IPS DF 4.7 (cell line): ENCODE measurements at regions not wholly inside any gene's neighbourhood (a gene's known extent, or its start where the extent isn't known, plus 50 kb on each side); places are given as distances from the start of the nearest gene placed in this dataset.
"Not testable (repeated sequence)": the region's sequence is repeated elsewhere in the genome, so short reads cannot be mapped to it uniquely, and the experiment has no call there.

Experiments used
- DNase-seq: peaks from one replicate; pipeline ENCODE4 v3.0.0-alpha.2; 2013; ENCODE audit warnings: low spot score; ENCODE audit errors: extremely low read depth

DNA sequence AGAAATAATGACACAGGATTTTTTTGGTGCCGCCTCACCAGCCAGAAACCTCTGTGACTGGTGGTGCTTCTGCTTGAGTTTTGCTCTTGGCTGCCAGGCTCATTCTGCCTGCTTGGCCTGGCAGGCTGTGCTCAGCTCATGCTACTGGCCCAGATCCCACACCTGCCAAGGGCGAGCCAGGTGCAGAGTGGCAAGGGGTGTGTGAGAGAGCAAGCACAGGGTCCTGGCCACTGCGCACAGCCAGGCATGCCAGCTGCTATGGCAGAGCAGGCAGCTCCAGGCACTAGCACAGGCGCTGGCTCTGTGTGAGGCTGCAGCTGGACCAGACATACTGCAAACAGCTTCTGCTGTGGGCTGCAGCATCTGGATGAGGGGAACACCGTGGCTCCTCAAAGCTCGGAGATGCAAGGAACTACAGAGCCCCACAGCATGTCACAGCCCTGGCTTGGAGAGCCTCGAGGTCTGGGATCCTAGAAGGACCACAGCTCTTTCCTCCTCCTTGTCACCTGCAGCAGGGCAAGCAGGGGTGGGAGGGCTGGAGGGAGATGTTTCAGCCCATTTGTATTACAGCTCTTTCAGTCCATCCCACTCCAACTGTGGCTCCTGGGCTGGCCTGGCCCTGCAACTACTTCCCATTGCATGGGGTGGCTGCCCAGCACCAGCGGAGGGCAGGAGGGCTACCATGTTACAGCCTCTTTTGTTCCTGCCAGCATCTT lies 313.4 kb upstream of the SEMA3C start:
- no peak for DNase-seq

DNA sequence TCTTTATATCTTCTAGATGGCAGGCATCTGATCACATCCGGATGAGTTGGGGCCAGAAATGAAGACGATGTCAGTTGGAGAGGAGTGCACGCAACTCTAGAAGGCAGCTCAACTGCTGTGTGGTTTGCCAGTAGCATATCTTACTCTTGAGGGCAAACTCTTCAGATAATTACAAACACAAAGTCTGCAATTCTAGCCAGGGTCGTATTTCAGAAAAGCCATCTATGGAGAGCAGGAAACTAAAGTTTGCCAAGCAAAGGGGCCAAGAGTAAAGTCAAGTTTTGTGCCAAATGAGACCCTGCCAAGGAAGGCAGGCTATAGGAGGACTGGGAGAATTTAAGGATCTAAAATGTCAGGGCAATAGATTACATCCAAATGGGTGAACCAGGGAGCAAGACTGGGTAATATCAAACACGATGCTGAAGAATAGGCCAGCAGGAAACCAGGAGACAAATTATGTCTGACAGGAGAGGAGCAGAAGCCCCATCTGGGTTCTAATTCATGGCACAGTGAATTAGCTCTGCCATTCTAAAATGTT lies 312.5 kb upstream of the SEMA3C start:
- no peak for DNase-seq

DNA sequence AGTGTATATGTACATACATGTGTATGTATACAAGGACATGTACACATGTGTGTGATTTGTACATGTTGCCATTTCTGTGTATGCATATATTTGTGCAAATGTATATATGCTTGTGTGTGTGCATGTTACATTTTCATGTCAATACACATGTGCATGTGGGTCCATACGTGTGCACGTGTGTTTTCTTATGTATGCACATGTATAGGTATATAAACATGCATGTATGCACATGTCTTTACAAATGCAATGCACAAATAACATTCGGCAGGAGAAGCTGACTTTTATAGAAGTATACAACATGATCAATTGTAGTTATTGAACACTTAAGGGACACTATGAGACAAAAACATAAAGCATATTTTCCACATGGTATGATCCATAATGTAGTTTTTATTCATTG lies 307.4 kb upstream of the SEMA3C start:
- no peak for DNase-seq

DNA sequence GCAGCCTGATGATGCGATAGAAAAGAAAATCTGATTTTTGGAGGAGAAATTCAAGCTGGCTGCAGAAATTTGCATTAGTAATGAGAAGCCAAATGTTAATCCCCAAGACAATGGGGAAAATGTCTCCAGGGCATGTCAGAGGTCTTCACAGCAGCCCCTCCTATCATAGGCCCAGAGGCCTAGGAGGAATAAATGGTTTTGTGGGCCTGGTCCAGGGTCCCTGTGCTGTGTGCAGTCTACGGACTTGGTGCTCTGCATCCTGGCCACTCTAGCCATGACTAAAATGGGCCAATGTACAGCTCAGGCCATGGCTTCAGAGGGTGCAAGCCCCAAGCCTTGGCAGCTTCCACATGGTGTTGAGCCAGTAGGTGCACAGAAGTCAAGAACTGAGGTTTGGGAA lies 303.8 kb upstream of the SEMA3C start:
- DNase-seq, result not testable (repeated sequence)

DNA sequence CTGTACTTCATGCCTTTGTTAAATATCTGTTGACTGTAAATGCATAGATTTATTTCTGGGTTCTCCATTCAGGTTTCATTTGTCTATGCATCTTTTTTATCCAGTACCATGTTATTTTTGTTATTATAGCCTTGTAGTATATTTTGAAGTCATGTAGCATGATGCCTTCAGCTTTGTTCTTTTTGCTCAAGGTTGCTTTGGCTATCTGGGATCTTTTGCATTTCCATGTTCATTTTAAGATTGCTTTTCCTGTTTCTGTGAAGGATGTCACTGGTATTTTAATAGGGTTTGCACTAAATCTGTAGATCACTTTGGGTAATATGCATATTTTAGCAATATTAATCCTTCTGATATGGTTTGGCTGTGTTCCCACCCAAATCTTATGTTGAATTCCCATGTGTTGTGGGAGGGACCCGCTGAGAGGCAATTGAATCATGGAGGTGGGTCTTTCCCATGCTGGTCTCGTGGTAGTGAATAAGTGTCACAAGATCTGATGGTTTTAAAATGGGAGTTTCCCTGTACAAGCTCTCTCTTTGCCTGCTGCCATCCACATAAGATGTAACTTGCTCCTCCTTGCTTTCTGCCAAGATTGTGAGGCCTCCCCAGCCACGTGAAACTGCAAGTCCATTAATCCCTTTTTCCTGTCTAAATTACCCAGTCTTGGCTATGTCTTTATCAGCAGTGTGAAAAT lies 302.8 kb upstream of the SEMA3C start:
- DNase-seq, result no peak

DNA sequence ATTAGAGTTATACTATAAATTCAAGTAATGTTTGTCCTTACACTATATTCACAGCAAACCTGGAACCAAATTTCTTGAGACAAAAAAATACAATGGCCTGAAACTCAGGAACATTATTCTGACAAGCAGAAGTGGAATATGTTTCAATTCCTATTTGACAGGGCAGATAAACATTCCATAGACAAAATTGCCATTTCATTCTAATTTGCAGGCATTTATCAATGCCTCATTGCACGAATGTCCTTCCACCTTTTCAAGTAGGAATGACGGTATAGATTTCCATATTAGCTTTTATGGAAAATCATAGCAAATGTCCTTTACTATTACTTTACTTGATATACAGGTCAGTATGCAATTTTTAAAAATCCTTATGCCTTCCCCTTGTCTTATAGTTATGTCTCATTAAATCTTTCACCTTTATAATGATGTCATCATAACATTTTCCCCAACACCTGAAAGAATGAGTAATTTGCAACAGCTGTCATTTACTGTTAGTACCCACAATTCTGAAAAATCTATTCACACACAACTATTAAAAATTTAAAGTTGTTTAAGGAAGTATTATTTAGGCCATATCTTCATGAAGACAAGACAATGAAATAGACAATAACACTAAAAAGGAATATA lies 299.7 kb upstream of the SEMA3C start:
- DNase-seq, result no peak

DNA sequence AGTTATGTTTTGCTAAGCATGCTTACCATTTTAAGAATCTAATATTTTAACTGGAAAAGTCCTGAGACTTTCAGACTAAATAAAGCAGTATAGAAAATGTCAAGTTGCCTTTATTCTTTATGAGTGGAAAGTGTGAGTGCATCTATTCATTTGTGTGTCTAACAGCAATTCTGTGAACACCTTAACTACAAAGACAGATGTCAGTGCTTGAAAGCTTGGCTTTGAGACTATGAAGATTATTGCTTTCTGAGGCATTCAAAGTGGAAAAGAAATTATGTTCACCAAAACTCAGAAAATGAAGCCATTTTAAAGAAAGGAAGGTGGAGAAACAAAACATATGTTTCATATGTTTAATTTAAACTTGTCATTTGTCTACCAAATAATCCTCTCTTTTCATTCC lies 294.5 kb upstream of the SEMA3C start:
- no peak for DNase-seq

DNA sequence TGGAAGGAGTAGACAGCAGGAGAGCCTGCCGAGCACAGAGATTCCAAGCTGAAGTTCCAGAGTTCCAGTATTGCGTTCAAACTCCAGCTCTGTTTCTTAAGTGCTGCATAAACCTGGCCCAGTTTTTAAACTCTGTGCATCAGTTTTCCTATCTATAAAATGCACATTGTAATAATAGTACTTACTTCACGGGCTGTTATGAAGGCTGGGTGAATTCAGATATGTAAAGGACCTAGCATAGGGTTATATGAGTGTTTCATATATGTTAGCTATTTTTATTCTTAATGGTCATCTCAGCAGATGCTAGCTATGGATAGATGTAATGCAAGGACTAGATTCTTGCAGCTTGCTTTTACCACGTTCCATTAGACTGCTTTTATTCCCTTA lies 293.1 kb upstream of the SEMA3C start:
- no peak for DNase-seq

DNA sequence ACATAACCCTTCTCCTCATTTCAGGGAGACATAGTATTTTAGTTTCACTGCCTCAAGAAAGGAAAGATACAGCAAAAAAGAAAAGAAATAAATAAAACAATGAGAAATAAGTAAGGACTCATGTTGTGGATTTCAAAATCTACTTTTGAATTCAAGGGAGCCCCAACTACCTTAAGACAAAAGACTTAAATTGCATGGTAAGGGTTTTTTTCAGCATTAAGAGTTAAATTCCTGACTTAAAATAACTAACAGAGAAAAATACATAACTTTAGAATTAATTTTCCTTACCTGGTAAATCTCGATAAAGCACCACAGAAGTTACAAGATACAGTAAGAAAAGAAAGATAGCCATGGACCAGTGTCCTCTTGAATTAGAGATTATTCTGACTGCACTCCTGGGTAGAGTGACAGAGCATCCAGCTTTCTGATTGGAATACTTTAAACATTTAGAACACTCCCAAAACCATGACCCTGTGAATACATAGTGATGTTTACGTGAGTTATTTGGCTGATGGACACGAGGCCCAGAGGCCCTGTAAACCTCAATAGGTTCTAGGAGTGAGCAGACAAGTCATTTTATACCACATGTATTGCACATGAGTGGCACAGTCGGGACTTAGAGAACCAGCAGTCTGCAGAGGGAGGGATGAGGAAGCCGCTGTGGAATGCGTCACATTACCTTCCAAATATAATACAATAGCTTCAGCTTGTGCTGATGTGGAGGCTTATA lies 292.5 kb upstream of the SEMA3C start:
- DNase-seq, result no peak

DNA sequence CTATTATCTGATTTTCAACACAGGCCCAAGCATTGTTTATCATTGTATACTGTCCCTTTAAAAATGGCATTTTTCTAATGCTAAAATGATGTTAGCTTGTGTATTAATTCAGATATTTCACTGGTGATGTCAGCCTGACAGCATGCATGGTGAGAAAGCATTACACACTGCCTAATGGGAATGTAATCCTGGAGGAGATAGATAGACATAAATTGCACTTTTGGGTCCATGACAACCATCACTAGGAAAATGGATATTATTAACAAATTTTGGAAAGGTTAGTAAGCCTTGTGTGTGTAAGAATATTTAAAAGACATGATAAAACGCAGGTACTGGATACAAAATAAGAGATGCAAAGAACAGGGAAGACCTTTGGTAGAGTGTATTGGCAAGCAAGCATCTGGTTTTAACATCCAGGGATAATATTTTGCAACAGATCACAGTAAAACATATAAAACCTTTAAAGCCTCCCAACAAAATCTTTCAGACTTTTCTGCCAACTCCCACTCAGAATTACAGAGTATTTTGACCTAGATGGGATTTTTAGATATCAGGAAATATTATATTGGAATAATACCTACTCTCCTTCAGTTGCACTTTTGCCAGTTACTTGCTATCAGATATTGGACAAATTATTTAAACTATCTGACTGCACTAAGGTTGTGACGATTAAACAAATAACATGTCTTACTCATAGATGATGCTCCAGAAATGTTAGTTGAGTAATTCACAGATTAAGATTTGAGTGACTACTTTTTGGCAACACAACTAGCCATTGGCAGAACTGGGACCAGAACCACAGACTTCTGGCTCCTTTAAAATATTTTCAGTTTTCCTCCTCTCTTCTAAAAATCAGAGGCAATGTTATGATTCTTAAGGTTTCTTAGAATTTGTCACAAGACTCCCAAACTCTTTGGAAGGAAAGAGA lies 291.6 kb upstream of the SEMA3C start:
- no peak for DNase-seq

DNA sequence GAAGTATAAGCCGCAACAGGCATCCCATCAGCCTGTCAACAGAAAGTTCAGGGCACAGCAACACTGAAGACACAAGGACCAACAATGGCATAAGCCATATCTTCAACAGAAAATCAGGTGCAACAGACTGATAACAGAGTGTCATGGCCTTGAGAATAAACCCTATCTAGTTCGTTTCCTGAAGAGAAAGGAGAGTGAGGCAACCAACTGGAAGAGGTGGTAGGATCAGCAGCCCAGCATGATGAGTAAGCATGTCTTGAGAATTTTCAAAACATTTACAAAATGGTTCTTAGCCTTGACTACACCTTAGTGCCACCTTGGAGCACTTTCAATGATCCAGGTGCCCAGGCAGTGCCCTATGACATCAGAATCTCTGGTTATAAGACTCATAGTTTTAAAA lies 290.2 kb upstream of the SEMA3C start:
- no peak for DNase-seq

DNA sequence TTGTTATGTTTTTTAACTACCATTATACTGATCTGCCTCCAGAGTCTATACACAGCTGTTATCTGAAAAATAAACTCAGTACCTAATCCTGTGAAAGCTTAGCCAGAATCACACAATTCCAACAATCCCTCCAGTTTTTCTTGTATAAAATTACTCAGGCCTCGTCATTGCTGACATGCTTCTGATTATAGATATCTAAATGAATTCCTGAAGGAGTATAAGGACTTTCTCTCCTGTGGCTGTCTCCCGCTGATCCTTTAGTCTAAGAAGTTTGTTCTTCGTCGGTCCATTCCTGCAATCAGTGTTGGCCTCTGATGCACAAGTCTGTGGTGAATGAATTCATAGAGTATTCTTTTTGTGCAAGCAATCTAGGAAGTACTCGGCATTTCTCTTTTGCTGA lies 288.9 kb upstream of the SEMA3C start:
- no peak for DNase-seq

DNA sequence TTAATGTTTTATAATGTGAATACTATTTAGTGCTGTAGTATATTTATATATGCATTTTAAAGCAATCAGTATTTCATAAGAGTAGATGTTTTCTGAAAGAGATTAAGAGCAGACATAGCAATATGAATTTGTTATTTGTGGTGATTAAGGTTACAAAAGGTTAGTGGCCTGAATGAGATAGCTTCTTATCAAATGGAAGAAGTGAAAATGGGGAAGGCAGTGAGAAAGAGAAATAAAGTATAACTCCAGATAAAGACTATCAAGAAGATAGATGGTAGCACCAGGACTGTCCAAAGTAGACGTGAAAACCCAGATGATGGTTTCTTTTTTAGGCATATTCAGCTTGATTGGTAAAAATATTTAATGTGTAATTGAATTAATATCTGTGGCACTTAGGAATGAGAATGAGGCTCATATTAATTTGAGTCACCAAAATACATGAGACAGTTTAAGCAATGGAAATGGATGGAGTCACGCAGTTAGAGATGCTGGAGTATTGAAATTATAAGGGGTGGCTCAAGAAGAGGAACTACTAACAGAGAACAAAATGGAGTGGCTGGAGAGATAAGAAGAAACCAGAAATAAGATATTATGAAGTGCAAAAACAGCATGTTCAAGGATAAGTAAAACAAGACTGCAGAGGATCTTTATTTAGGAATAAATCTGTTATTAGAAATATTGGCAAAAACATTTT lies 288.0 kb upstream of the SEMA3C start:
- no peak for DNase-seq

DNA sequence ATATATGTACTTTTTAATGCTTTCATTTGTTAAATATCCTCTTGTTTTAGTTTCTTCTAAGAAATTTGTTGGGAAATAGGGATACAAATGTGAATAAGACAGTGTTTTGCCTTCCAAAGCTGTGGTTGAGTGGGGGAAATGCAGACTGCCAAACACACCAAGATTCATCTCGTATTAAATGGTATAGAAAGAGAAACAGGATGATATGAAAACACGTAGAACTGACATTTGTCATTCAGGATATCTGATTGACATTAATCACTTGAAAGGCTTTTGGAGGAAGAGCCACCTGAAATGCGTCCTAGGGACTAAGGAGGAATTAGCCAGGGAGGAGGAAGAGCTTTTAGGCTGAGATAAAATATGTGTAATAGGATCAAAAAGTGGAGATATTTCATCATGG lies 287.4 kb upstream of the SEMA3C start:
- no peak for DNase-seq

DNA sequence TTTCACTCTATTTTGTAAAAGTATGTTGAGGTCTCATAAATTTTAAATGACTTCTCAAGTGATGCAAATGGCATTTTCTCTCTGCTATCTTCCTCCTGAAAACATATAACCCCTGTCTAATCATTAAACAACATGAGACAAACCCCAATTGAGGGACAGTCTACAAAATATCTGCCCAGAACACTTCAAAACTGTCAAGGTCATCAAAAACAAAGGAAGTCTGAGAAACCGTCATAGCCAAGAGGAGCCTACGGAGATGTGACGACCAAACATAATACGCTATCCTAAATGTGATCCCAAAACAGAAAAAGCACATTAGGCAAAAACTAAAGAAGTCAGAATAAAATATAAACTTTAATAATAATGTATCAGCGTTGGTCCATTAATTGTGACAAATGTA lies 282.3 kb upstream of the SEMA3C start:
- no peak for DNase-seq

DNA sequence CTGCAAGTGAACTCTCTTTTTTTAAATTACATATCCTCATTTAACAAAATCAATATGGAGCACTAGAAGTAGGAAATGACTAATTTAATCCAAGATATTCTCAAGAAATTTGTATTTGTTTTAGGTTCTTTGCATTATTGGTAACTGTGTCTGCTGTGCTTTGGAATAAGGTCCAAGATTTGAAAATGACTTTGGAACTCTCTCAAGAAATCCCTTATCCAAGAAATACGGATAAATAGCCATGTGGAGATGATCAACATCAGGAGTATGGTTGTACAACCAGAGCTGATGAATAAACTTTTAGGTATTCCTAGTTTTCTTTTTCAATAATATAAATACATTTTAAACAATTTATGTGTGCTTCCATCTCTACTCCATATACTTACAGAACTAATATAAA lies 279.9 kb upstream of the SEMA3C start:
- no peak for DNase-seq

DNA sequence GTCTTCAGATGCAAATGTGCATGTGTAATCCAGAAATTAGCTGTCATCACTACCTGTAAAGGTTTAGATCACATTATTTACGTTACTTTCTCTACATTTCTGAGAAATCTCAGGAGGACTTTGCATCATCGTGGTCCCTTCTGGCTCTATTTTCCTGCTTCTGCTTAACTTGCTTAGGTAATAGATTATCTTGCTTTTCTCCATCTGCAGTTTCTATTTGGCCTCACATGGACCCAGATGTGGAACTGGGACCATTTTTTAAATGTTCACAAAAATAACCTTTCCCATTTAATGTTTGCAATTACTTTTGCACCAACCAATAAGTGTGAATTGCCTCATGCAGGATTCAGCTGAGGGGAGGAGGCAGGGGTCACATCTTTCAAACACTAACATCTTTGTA lies 278.4 kb upstream of the SEMA3C start:
- DNase-seq, result no peak

DNA sequence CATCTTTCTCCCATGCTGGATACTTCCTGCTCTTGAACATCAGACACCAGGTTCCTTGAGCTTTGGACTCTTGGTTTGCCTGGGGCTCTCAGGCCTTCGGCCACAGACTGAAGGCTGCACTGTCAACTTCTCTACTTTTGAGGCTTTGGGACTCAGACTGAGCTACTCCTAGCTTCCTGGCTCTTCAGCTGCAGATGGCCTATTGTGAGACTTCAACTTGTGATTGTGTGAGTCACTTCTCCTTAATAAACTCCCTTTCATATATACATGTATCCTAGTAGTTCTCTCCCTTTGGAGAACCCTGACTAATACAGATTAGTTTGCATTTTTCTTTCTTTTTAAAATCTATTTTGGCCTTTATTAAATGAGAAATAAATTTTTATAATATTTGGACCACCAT lies 276.2 kb upstream of the SEMA3C start:
- DNase-seq, result no peak

DNA sequence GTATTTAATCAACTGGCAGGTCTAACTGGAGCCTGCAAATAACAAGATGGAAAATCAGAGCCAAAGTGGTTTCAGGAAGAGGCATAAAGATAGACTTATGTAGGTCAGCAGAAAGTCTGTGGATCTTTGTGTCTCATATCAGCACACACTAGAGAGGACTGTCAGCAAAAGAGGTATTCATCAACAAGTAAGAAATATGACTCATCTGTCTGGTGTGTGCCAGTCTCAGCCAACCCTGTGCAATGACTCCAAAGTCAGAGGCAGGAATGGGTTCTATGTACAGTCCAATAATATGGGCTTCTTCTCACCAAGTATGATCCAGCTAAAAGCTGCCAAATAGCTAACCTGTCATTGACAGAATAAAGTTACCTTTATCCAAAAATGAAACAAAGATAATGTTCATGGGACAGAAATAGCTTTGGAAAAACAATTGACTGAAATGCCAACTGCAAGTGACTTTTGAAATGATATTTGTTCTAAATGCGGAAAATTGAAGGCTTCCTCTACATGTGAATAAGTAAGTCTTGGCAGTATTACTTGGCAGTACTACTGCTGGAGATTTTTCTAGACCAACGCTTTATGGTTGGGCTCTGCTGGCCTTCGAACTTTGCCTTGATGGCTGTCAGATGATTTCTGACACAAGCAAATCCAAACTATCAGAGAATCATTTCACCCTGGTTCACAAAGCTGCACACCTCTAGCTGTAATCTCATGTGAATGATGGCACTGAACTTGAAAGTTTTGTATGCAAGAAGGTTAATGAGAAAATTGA lies 272.3 kb upstream of the SEMA3C start:
- no peak for DNase-seq

DNA sequence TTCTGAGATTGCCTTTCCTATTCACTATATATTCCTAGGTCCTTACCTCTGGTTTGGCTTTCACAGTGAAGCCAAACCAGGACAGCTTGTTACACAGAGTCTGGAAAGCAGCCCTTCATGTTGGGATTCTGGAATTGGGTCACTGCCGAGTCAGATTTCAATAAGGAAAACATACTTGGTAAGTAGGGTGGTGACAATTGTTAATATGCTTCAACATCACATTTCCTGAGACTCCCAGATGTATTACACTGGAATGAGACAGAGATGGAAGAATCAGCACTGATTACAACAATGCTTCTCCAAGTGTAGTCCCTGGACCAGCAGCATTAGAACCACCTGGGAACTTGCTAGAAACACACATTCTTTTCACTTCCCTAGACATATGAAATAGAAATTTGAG lies 268.9 kb upstream of the SEMA3C start:
- DNase-seq, result no peak
